ENCODE measurements at regions not wholly inside any gene's neighbourhood (a gene's known extent, or its start where the extent isn't known, plus 50 kb on each side); places are given as distances from the start of the nearest gene placed in this dataset.

- Histone ChIP-seq H3K4me2 (ENCODE audit: insufficient read depth, insufficient read length, low read length) (no peak overlapping the region), H2BK5ac (ENCODE audit: insufficient read length, low read length) (no peak overlapping the region), H3K79me1 (ENCODE audit: insufficient read depth, low read depth, low read length, poor library complexity, severe bottlenecking) (no peaks in the 10 kb centered on the region), H3K56ac (ENCODE audit: insufficient read length, low read depth, low read length) (no peak overlapping the region), H2AK5ac (ENCODE audit: insufficient read length, low read length) (no peak overlapping the region), H3K14ac (ENCODE audit: insufficient read depth, low read length) (no peak overlapping the region), H2AFZ (ENCODE audit: low read length) (no peak overlapping the region), H4K5ac (ENCODE audit: insufficient read length, low read depth, low read length) (no peak overlapping the region), H2BK120ac (ENCODE audit: low read depth, low read length, poor library complexity, severe bottlenecking) (no peak overlapping the region), H4K8ac (replicated peaks; ENCODE audit: insufficient read length, low read depth, low read length) (no peak overlapping the region), H4K20me1 (ENCODE audit: control insufficient read depth, insufficient read depth, insufficient read length) (no peaks in the 10 kb centered on the region), H2BK20ac (ENCODE audit: low read depth, low read length, poor library complexity, severe bottlenecking) (no peak overlapping the region), H3K27ac (ENCODE audit: insufficient read length, low read depth, low read length) (no peak overlapping the region), H3K18ac (ENCODE audit: insufficient read length, low read depth, low read length) (no peak overlapping the region), H3K23me2 (ENCODE audit: insufficient read length, low read depth, low read length, poor library complexity, severe bottlenecking) (no peaks in the 10 kb centered on the region), H3K4ac (ENCODE audit: low read depth, low read length) (no peak overlapping the region), H3K9ac (ENCODE audit: extremely low read depth, insufficient read length, low read length) (no peak overlapping the region), H3T11ph (ENCODE audit: low read length) (no peak overlapping the region), H2BK15ac (ENCODE audit: low read depth, low read length) (no peak overlapping the region), H4K91ac (ENCODE audit: insufficient read length, low read depth, low read length) (no peak overlapping the region), H3K79me2 (ENCODE audit: insufficient read depth, low read length) (no peaks in the 10 kb centered on the region), H3K4me1 (ENCODE audit: insufficient read depth, low read length) (no peaks in the 10 kb centered on the region), H2BK12ac (ENCODE audit: insufficient read length, low read depth, low read length) (no peak overlapping the region), H3K27me3 (ENCODE audit: insufficient read depth, low read length) (no peaks in the 10 kb centered on the region), H3K9me3 (ENCODE audit: control insufficient read depth, low read depth, low read length) (no peaks in the 10 kb centered on the region), H3K23ac (ENCODE audit: insufficient read length, low read depth, low read length) (no peak overlapping the region)
- DNase-seq: no peak
- peaks cover 2% of the 10 kb centered on the region for H3K27me3 Mint-ChIP-seq (ENCODE audit: low read depth)
- no peaks in the 10 kb centered on the region for H3K4me1 Mint-ChIP-seq
- H3K9me3 Mint-ChIP-seq: peaks cover 6 to 11% of the 10 kb centered on the region in 2 experiments; a peak in 4 of 5 replicates
- H3K4me3 Mint-ChIP-seq: no peak overlapping the region
- WGBS (ENCODE audit: extremely low coverage, insufficient read length, low lambda C conversion rate): no CpG with 5 or more reads among the region's 1 CpG
- TF ChIP-seq, protein P1, sequence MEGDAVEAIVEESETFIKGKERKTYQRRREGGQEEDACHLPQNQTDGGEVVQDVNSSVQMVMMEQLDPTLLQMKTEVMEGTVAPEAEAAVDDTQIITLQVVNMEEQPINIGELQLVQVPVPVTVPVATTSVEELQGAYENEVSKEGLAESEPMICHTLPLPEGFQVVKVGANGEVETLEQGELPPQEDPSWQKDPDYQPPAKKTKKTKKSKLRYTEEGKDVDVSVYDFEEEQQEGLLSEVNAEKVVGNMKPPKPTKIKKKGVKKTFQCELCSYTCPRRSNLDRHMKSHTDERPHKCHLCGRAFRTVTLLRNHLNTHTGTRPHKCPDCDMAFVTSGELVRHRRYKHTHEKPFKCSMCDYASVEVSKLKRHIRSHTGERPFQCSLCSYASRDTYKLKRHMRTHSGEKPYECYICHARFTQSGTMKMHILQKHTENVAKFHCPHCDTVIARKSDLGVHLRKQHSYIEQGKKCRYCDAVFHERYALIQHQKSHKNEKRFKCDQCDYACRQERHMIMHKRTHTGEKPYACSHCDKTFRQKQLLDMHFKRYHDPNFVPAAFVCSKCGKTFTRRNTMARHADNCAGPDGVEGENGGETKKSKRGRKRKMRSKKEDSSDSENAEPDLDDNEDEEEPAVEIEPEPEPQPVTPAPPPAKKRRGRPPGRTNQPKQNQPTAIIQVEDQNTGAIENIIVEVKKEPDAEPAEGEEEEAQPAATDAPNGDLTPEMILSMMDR (conservative IDR thresholded peaks at IDR 0.05): no peak
- H3K27ac Mint-ChIP-seq: no peak overlapping the region
- H3K36me3 Mint-ChIP-seq (ENCODE audit: insufficient read depth in 1 of 3, low read depth in 3 of 3): peaks cover 0 to 7% (median 6%) of the 10 kb centered on the region in 3 experiments; a peak in 6 of 7 replicates
Observed at GRCh38 chr2:108092886-108093285, 106.6 kb downstream of the SLC5A7 start.
